H1 (cell line): ENCODE measurements at regions not wholly inside any gene's neighbourhood (a gene's known extent, or its start where the extent isn't known, plus 50 kb on each side); places are given as distances from the start of the nearest gene placed in this dataset.

Experiments used
- CTCF ChIA-PET: fragments of 300-600 bp; sonication (Branson Sonifier 250); formaldehyde crosslinking; loops from one replicate; lab custom pipeline; 2021; ENCODE audit not compliant: partially characterized antibody; lab: Charles Lee
- POLR2A ChIA-PET: fragments of 300-600 bp; sonication (Branson Sonifier 250); formaldehyde crosslinking; loops from one replicate; lab custom pipeline; 2021; ENCODE audit warnings: inconsistent platforms; ENCODE audit not compliant: partially characterized antibody; lab: Charles Lee
- DNase-seq, 2 experiments: peaks; one replicate each; pipeline versions ENCODE4 v3.0.0 to v3.0.0-alpha.2; 2010 to 2022; ENCODE audit warnings: low spot score in 2 of 2, low read depth in 1 of 2, mixed read lengths in 1 of 2
- FAIRE-seq: peaks from 2 replicates; lab custom pipeline; 2011; peaks lifted over from hg19 to GRCh38; lab: Jason Lieb, UNC
- H2AFZ ChIP-seq: 2 replicates; pipeline ENCODE4 v1.8.1; 2012; ENCODE audit warnings: low read length, inconsistent platforms
- H2AK5ac ChIP-seq: 2 replicates; pipeline ENCODE4 v1.6.1; 2013; ENCODE audit warnings: low read depth, low read length
- H2BK120ac ChIP-seq: replicated peaks from 2 replicates; pipeline ENCODE3; 2013; ENCODE audit warnings: low read depth, low read length, inconsistent platforms
- H2BK12ac ChIP-seq: 2 replicates; pipeline ENCODE4 v1.6.1; 2013; ENCODE audit warnings: low read depth, low read length
- H2BK15ac ChIP-seq: 2 replicates; pipeline ENCODE4 v1.6.1; 2013; ENCODE audit warnings: low read length
- H2BK20ac ChIP-seq: 2 replicates; pipeline ENCODE4 v1.6.1; 2013; ENCODE audit warnings: low read length
- H2BK5ac ChIP-seq: 2 replicates; pipeline ENCODE4 v1.6.1; 2013; ENCODE audit warnings: low read depth, low read length
- H3K14ac ChIP-seq: 2 replicates; pipeline ENCODE4 v1.6.1; 2013; ENCODE audit warnings: inconsistent platforms; ENCODE audit not compliant: insufficient read length
- H3K18ac ChIP-seq: 2 replicates; pipeline ENCODE4 v1.6.1; 2013; ENCODE audit warnings: low read length; ENCODE audit errors: extremely low read depth
- H3K23ac ChIP-seq: 2 replicates; pipeline ENCODE4 v1.6.1; 2013; ENCODE audit warnings: inconsistent platforms; ENCODE audit not compliant: insufficient read length
- H3K23me2 ChIP-seq: 2 replicates; pipeline ENCODE4 v1.6.1; 2013; ENCODE audit warnings: low read depth, low read length
- H3K27ac ChIP-seq: 2 replicates; pipeline ENCODE4 v1.6.1; 2011; ENCODE audit warnings: low read depth, low read length, inconsistent platforms
- H3K27me3 ChIP-seq, 4 experiments: replicated peaks in 1 of 4; 1 replicate in 1 of 4; 2 replicates in 3 of 4; pipeline versions ENCODE4 v1.6.1 to v1.8.1; 2011 to 2013; ENCODE audit warnings: low read length in 3 of 4, mild to moderate bottlenecking in 3 of 4, inconsistent platforms in 2 of 4, mixed read lengths in 2 of 4, moderate library complexity in 1 of 4; ENCODE audit not compliant: control insufficient read depth in 3 of 4, insufficient read depth in 3 of 4; ENCODE audit errors: extremely low read depth in 1 of 4
- H3K36me3 ChIP-seq, 4 experiments: 2 replicates each; pipeline versions ENCODE4 v1.6.1 to v1.8.1; 2011 to 2013; ENCODE audit warnings: mild to moderate bottlenecking in 4 of 4, low read length in 3 of 4, moderate library complexity in 2 of 4, control low read depth in 1 of 4, inconsistent platforms in 1 of 4; ENCODE audit not compliant: insufficient read depth in 4 of 4, control insufficient read depth in 2 of 4
- H3K4ac ChIP-seq: replicated peaks from 2 replicates; pipeline ENCODE3; 2013; ENCODE audit warnings: low read length, low read depth, mixed read lengths, inconsistent platforms; ENCODE audit not compliant: insufficient read length
- H3K4me1 ChIP-seq, 4 experiments: replicated peaks in 1 of 4; 1 replicate in 1 of 4; 2 replicates in 3 of 4; pipeline versions ENCODE4 v1.6.1 to v1.8.1; 2011 to 2013; ENCODE audit warnings: low read length in 3 of 4, inconsistent platforms in 2 of 4, mixed read lengths in 1 of 4; ENCODE audit not compliant: insufficient read depth in 4 of 4, control insufficient read depth in 3 of 4
- H3K4me2 ChIP-seq, 2 experiments: 2 replicates each; pipeline versions ENCODE4 v1.6.1 to v1.8.1; 2011 to 2013; ENCODE audit warnings: low read depth in 2 of 2, low read length in 2 of 2, control low read depth in 1 of 2, inconsistent platforms in 1 of 2, mild to moderate bottlenecking in 1 of 2; ENCODE audit not compliant: insufficient read depth in 1 of 2
- H3K4me3 ChIP-seq, 4 experiments: fragments of 200-600, 300-600 bp in 1 of 4; sonication (generic), shearing (Covaris generic), sonication (Bioruptor Twin) in 1 of 4; 2 replicates each; pipeline versions ENCODE4 v1.5.1 to v1.8.1; 2011 to 2016; ENCODE audit warnings: low read length in 4 of 4, low read depth in 3 of 4, control low read depth in 2 of 4, inconsistent platforms in 2 of 4, mild to moderate bottlenecking in 2 of 4, mixed read lengths in 1 of 4, moderate library complexity in 1 of 4; ENCODE audit not compliant: insufficient read depth in 2 of 4; ENCODE audit errors: extremely low read depth in 1 of 4
- H3K56ac ChIP-seq: replicated peaks from 2 replicates; pipeline ENCODE3; 2013; ENCODE audit warnings: low read depth, mild to moderate bottlenecking, mixed read lengths, low read length, inconsistent platforms; ENCODE audit not compliant: insufficient read length
- H3K79me1 ChIP-seq: 2 replicates; pipeline ENCODE4 v1.6.1; 2013; ENCODE audit warnings: low read depth, low read length, control low read depth
- H3K79me2 ChIP-seq, 2 experiments: 2 replicates each; pipeline versions ENCODE4 v1.6.1 to v1.8.1; 2012 to 2013; ENCODE audit warnings: low read length in 2 of 2, mild to moderate bottlenecking in 2 of 2, inconsistent platforms in 1 of 2; ENCODE audit not compliant: insufficient read depth in 2 of 2, control insufficient read depth in 1 of 2
- H3K9ac ChIP-seq, 4 experiments: replicated peaks in 1 of 4; 1 replicate in 1 of 4; 2 replicates in 3 of 4; pipeline versions ENCODE4 v1.6.1 to v1.8.1; 2011 to 2013; ENCODE audit warnings: low read depth in 3 of 4, low read length in 3 of 4, control low read depth in 2 of 4, mild to moderate bottlenecking in 2 of 4, moderate library complexity in 2 of 4, inconsistent platforms in 1 of 4; ENCODE audit errors: extremely low read depth in 1 of 4
- H3K9me3 ChIP-seq, 2 experiments: 2 replicates each; pipeline versions ENCODE4 v1.6.1 to v1.8.1; 2012 to 2013; ENCODE audit warnings: mild to moderate bottlenecking in 2 of 2, moderate library complexity in 2 of 2, control low read depth in 1 of 2, inconsistent platforms in 1 of 2, low read depth in 1 of 2, low read length in 1 of 2, mixed read lengths in 1 of 2; ENCODE audit not compliant: insufficient read depth in 2 of 2
- H4K20me1 ChIP-seq, 2 experiments: replicated peaks in 1 of 2; 2 replicates each; pipeline versions ENCODE3 to v1.8.1; 2011 to 2013; ENCODE audit warnings: inconsistent platforms in 2 of 2, low read length in 2 of 2, mild to moderate bottlenecking in 1 of 2; ENCODE audit not compliant: insufficient read depth in 2 of 2, control insufficient read depth in 1 of 2
- H4K5ac ChIP-seq: 2 replicates; pipeline ENCODE4 v1.6.1; 2013; ENCODE audit warnings: low read length, low read depth, mixed read lengths, inconsistent platforms; ENCODE audit not compliant: insufficient read length
- H4K8ac ChIP-seq: 2 replicates; pipeline ENCODE4 v1.8.0; 2013; ENCODE audit warnings: mild to moderate bottlenecking, moderate library complexity, low read length, inconsistent platforms; ENCODE audit not compliant: insufficient read depth; ENCODE audit errors: extremely low read depth
- H4K91ac ChIP-seq: replicated peaks from 2 replicates; pipeline ENCODE3; 2013; ENCODE audit warnings: low read length, mixed read lengths, inconsistent platforms; ENCODE audit not compliant: insufficient read length
- BCL11A ChIP-seq, 2 experiments: IDR thresholded peaks; one replicate each; pipeline ENCODE4 v1.6.1; 2011; ENCODE audit warnings: low read depth in 2 of 2, low read length in 2 of 2, mild to moderate bottlenecking in 2 of 2
- BRCA1 ChIP-seq: IDR thresholded peaks from 2 replicates; pipeline ENCODE4 v1.6.1; 2012; ENCODE audit warnings: low read depth, low read length, improper control_type of control experiment
- E2F6 ChIP-seq: IDR thresholded peaks from 2 replicates; pipeline ENCODE4 v1.6.1; 2012; ENCODE audit warnings: inconsistent platforms
- EGR1 ChIP-seq: IDR thresholded peaks from 2 replicates; pipeline ENCODE4 v1.6.1; 2011; ENCODE audit warnings: low read depth, low read length, borderline replicate concordance
- KDM1A ChIP-seq: fragments of 200-600, 300-600 bp; sonication (generic); IDR thresholded peaks from 2 replicates; pipeline ENCODE4 v1.7.1; 2016; ENCODE audit warnings: mild to moderate bottlenecking, low read length, borderline replicate concordance
- KDM4A ChIP-seq: IDR thresholded peaks from one replicate; pipeline ENCODE4 v1.7.1; 2012; ENCODE audit warnings: low read depth, mild to moderate bottlenecking, moderate library complexity, low read length, inconsistent platforms; ENCODE audit not compliant: severe bottlenecking
- PHF8 ChIP-seq: fragments of 200-600 bp; sonication (generic); conservative IDR thresholded peaks from 2 replicates; pipeline ENCODE4 v1.7.1; 2012; ENCODE audit warnings: low read depth, mild to moderate bottlenecking, inconsistent platforms, low read length, moderate library complexity
- POU5F1 ChIP-seq: IDR thresholded peaks from 2 replicates; pipeline ENCODE4 v1.6.1; 2011; ENCODE audit warnings: low read depth, mild to moderate bottlenecking, low read length, moderate library complexity
- SIRT6 ChIP-seq: IDR thresholded peaks from one replicate; pipeline ENCODE4 v1.7.1; 2012; ENCODE audit warnings: low read length, inconsistent platforms
- TEAD4 ChIP-seq: IDR thresholded peaks from 2 replicates; pipeline ENCODE4 v1.6.1; 2012; ENCODE audit warnings: low read depth, low read length, inconsistent platforms, mixed read lengths
- WGBS, 2 experiments: shearing (Covaris generic) in 1 of 2; methylation state at CpG; one replicate each; pipeline versions ENCODE4 v1.1.6 to v1.1.7; 2013 to 2015; ENCODE audit warnings: low lambda C conversion rate in 2 of 2, mixed read lengths in 2 of 2, inconsistent platforms in 1 of 2, low coverage in 1 of 2, missing lambda C conversion rate in 1 of 2; ENCODE audit not compliant: insufficient replicate concordance in 2 of 2, insufficient coverage in 1 of 2, insufficient read length in 1 of 2; ENCODE audit errors: extremely low coverage in 1 of 2, missing lambda C conversion rate in 1 of 2; 5-methylcytosine and 5-hydroxymethylcytosine counted together
- TF ChIP-seq, protein P1 (sequence below): IDR thresholded peaks from 2 replicates; pipeline ENCODE4 v1.6.1; 2011; ENCODE audit warnings: low read length, improper control_type of control experiment
- TF ChIP-seq, protein P2 (sequence below): IDR thresholded peaks from 2 replicates; pipeline ENCODE4 v1.6.1; 2011; ENCODE audit warnings: low read depth, mild to moderate bottlenecking, low read length; ENCODE audit not compliant: insufficient read depth

DNA sequence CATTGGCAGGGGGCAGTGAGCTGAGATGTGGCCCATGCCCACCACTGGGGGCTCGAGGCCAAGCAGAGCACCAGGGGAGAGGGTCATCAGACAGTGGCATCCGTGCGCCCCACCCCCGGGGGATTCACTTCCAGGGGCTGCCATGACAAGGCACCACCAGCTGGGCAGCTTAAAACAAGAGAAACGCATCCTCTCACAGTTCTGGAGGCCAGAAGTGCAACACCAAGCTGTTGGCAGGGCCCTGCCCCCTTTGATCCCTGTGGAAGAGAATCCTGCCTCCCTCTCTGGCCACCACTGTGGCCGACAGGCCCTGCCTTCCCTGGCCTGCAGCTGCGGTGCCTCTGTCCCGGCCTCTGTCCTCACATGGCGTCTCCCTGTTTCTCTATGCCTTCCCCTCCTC lies 187.7 kb upstream of the ID2 start:
- WGBS, 2 experiments: 87% methylated on average over 9 of the region's 9 CpGs; no CpG with 5 or more reads in 1 of the 2 experiments
- no peaks in the 10 kb centered on the region for H3K36me3 ChIP-seq
- no peak overlapping the region for H3K9ac ChIP-seq
- H3K9me3 ChIP-seq: no peaks in the 10 kb centered on the region
- no peak overlapping the region for H4K8ac ChIP-seq
- no peaks in the 10 kb centered on the region for H3K79me1 ChIP-seq
- no peak overlapping the region for H2AK5ac ChIP-seq
- no peak overlapping the region for H3K18ac ChIP-seq
- no peak overlapping the region for H2BK120ac ChIP-seq
- no peak overlapping the region; the same call in 1 of the 2 replicates for H3K27ac ChIP-seq
- no peak overlapping the region for H3K23ac ChIP-seq
- H2BK12ac ChIP-seq: no peak overlapping the region
- ChIA-PET CTCF (interaction anchor here (0.6 to 1.9 kb wide), 6 partner anchors 18 to 1064 kb away, joined by 3 to 7 read pairs (median 4); no protein-coding TSS in a partner anchor), POLR2A (interaction anchor here (1.4 kb wide), 1 partner anchor 188 kb away, joined by 4 read pairs; the partner anchor contains the start of gene ID2)
- 0 out of 2 replicates have a peak overlapping the region, but pooled peaks have one; percentile 32 for H2BK20ac ChIP-seq
- no peak overlapping the region for H3K56ac ChIP-seq
- no peak overlapping the region for H3K4ac ChIP-seq
- no peak overlapping the region for H2AFZ ChIP-seq
- H3K27me3 ChIP-seq: 0 out of 7 replicates have a peak, but pooled peaks cover 0 to 3% (median 0%) of the 10 kb centered on the region in 4 experiments
- no peak overlapping the region for H3K4me2 ChIP-seq
- DNase-seq (no peak), FAIRE-seq (no peak)
- H3K23me2 ChIP-seq: no peaks in the 10 kb centered on the region; the same call in 1 of the 2 replicates
- H2BK5ac ChIP-seq: no peak overlapping the region
- H2BK15ac ChIP-seq: peak overlapping the region; percentile 46; the same call in 1 of the 2 replicates
- no peaks in the 10 kb centered on the region for H4K20me1 ChIP-seq
- H4K5ac ChIP-seq: no peak overlapping the region
- H3K14ac ChIP-seq: no peak overlapping the region
- peaks cover 0 to 3% (median 0%) of the 10 kb centered on the region in 4 experiments; a peak in 1 of 7 replicates for H3K4me1 ChIP-seq
- H3K4me3 ChIP-seq: no peak overlapping the region
- H3K79me2 ChIP-seq: no peaks in the 10 kb centered on the region
- H4K91ac ChIP-seq: no peak overlapping the region
- TF ChIP-seq, protein P1, sequence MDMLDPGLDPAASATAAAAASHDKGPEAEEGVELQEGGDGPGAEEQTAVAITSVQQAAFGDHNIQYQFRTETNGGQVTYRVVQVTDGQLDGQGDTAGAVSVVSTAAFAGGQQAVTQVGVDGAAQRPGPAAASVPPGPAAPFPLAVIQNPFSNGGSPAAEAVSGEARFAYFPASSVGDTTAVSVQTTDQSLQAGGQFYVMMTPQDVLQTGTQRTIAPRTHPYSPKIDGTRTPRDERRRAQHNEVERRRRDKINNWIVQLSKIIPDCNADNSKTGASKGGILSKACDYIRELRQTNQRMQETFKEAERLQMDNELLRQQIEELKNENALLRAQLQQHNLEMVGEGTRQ: no peak
- TF ChIP-seq, protein P2, sequence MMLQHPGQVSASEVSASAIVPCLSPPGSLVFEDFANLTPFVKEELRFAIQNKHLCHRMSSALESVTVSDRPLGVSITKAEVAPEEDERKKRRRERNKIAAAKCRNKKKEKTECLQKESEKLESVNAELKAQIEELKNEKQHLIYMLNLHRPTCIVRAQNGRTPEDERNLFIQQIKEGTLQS: no peak
- TF ChIP-seq POU5F1 (no peak), E2F6 (no peak), BCL11A (IDR thresholded peaks at IDR 0.05; ENCODE audit: low read depth in 2 of 2, low read length in 2 of 2) (no peak), KDM1A (no peak), PHF8 (no peak), TEAD4 (no peak), SIRT6 (no peak), BRCA1 (no peak), EGR1 (no peak), KDM4A (no peak)
